Small intestine (tissue), 7 donors: ENCODE measurements at regions not wholly inside any gene's neighbourhood (a gene's known extent, or its start where the extent isn't known, plus 50 kb on each side); places are given as distances from the start of the nearest gene placed in this dataset.
"Not testable (repeated sequence)": the region's sequence is repeated elsewhere in the genome, so short reads cannot be mapped to it uniquely, and the experiment has no call there.

Experiments used
- DNase-seq, 2 donors: peaks; one replicate each; pipeline versions ENCODE4 v3.0.0 to v3.0.0-alpha.2; 2013
- FAIRE-seq: peaks from 2 replicates; lab custom pipeline; 2012; peaks lifted over from hg19 to GRCh38; lab: Jason Lieb, UNC
- H3K27ac ChIP-seq, 3 donors: one replicate each; pipeline ENCODE4 v1.5.1; 2013; ENCODE audit warnings: low read length in 2 of 3, mild to moderate bottlenecking in 2 of 3, control low read depth in 1 of 3, inconsistent platforms in 1 of 3, low read depth in 1 of 3, moderate library complexity in 1 of 3
- H3K27me3 ChIP-seq, 3 donors: one replicate each; pipeline ENCODE4 v1.6.1; 2013; ENCODE audit warnings: low read length in 3 of 3, inconsistent platforms in 1 of 3; ENCODE audit not compliant: control insufficient read depth in 3 of 3, insufficient read depth in 3 of 3
- H3K36me3 ChIP-seq, 3 donors: one replicate each; pipeline ENCODE4 v1.6.1; 2013; ENCODE audit warnings: low read length in 3 of 3, inconsistent platforms in 1 of 3, low read depth in 1 of 3, mild to moderate bottlenecking in 1 of 3, moderate library complexity in 1 of 3; ENCODE audit not compliant: control insufficient read depth in 3 of 3, insufficient read depth in 2 of 3
- H3K4me1 ChIP-seq, 3 donors: one replicate each; pipeline ENCODE4 v1.6.1; 2013; ENCODE audit warnings: low read length in 2 of 3, inconsistent platforms in 1 of 3, low read depth in 1 of 3, mild to moderate bottlenecking in 1 of 3, moderate library complexity in 1 of 3; ENCODE audit not compliant: control insufficient read depth in 3 of 3, insufficient read depth in 2 of 3
- H3K4me3 ChIP-seq, 3 donors: one replicate each; pipeline ENCODE4 v1.5.1; 2013; ENCODE audit warnings: low read length in 3 of 3, control low read depth in 1 of 3, inconsistent platforms in 1 of 3, low read depth in 1 of 3, mild to moderate bottlenecking in 1 of 3, moderate library complexity in 1 of 3
- H3K9me3 ChIP-seq, 2 donors: one replicate each; pipeline ENCODE4 v1.6.1; 2013; ENCODE audit warnings: low read depth in 1 of 2, low read length in 1 of 2; ENCODE audit not compliant: control insufficient read depth in 2 of 2, insufficient read depth in 1 of 2
- WGBS, 3 donors: extraction: QIAGEN DNeasy Blood & Tissue Kit; methylation state at CpG; one replicate each; pipeline ENCODE4 v1.1.7; 2013; 5-methylcytosine and 5-hydroxymethylcytosine counted together
- donor health status: healthy with polysubstance abuse.
- donor health status: control.
- donor health status: control.
- donor health status: Bipolar disorder and iron deficiency.
- donor health status: healthy.

DNA sequence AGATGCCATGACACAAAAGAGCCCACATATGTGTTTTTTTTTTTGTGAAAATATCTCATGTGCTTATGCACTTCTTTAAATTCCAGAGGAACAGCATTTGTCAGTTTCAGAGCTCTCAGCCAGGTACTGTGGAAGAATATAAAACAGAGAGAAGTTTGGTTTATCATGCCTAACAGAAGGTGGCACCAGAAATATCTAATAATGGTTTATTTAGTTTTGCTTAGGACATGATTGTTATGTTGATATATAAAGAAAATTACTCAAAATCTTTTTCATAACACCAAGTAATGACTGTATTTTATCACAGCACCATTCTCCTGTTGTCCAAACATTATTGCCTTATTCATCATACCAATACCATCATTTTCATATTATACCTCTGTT is 455.6 kb upstream of the ACTBL2 start:
- Histone ChIP-seq H3K27me3 (no peaks in the 10 kb centered on the region), H3K4me1 (no peaks in the 10 kb centered on the region), H3K27ac (no peak overlapping the region), H3K4me3 (no peak overlapping the region), H3K36me3 (no peaks in the 10 kb centered on the region), H3K9me3 (no peaks in the 10 kb centered on the region)
- no peak for FAIRE-seq
- DNase-seq = no peak

DNA sequence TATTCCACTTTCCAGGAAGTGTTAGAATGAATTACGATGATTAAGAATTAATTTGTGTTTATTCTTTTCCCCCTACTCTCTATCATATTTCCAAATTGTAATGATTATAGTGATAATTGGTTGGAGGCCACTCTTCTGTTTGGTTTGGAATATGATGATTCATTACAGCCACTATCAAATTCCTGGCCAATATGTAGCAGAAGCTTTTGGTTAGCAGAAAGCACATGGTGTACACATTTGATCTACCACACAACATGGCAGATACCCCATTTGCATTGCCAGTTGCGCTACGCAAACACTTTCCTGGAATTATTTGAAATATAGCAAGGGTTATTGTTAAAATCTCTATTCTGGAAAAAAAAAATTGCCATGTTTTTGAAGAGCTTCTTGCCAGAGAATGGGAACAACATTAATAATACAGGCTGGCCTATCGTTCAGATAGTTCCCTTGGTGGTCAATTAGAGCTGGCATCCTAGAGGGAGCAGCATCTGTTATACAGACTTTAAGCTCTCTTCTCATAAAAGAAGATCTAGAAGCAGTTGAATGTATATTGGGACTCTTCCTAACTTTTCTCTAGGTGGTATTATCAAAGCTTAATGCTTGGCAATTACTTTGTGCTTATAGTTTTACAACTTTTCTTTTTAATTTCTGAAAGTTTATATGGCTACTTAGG is 455.0 kb upstream of the ACTBL2 start:
- H3K27ac ChIP-seq = no peak overlapping the region
- no peak for DNase-seq
- no peaks in the 10 kb centered on the region for H3K27me3 ChIP-seq
- no peaks in the 10 kb centered on the region for H3K9me3 ChIP-seq
- H3K4me1 ChIP-seq = no peaks in the 10 kb centered on the region
- no peaks in the 10 kb centered on the region for H3K36me3 ChIP-seq
- WGBS, 3 donors = 77 to 87% (median 85%) methylated on average over 4 of the region's 4 CpGs
- no peak overlapping the region for H3K4me3 ChIP-seq
- FAIRE-seq = no peak

DNA sequence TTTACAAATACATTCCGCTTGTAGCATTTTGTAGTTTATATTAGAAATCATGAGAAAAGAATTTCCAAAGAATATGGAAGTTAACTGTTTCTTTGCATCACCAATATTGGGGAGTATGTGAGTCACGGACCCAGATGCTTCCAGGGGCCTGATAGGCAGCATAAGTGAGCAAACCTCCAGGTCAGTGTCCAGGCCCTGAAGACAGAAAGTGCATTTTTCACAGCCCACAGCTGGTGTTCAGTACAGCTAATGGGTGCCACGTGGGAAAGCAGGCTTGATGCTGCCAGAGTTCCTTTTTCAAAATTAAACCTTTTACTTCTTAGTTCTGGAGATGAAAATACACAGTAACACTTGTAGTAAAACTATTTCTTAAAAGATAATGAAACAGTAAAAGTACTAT is 454.4 kb upstream of the ACTBL2 start:
- Histone ChIP-seq H3K27ac (no peak overlapping the region), H3K36me3 (no peaks in the 10 kb centered on the region), H3K27me3 (no peaks in the 10 kb centered on the region), H3K4me1 (no peaks in the 10 kb centered on the region), H3K4me3 (no peak overlapping the region), H3K9me3 (no peaks in the 10 kb centered on the region)
- no peak for DNase-seq
- FAIRE-seq = no peak
- 48 to 57% (median 53%) methylated on average over 3 of the region's 3 CpGs for WGBS, 3 donors

DNA sequence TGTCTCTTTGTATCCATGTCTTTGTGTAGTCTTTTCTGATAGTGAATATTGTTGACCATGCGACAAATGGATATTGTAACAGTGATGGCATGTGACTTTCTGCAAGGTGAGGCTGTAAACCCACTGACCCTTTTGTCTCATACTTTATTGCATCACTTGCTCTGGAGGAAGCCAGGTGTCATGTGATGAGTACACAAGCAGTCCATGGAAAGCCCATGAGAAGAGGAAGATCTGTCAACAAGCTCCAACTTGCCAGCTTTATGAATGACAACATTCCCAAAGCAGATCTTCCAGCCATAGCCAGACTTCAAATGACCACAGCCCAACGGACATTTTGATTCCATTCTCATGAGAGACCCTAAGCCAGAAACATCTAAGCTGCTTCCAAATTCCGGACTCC is 450.1 kb upstream of the ACTBL2 start:
- no peaks in the 10 kb centered on the region for H3K9me3 ChIP-seq
- DNase-seq (peak in 1 of 2 donors; percentile 21), FAIRE-seq (no peak)
- H3K27me3 ChIP-seq = no peaks in the 10 kb centered on the region
- H3K36me3 ChIP-seq = no peaks in the 10 kb centered on the region
- WGBS, 3 donors = 55 to 76% (median 58%) methylated on average over 3 of the region's 3 CpGs
- H3K27ac ChIP-seq = no peak overlapping the region
- no peaks in the 10 kb centered on the region for H3K4me1 ChIP-seq
- no peak overlapping the region for H3K4me3 ChIP-seq

DNA sequence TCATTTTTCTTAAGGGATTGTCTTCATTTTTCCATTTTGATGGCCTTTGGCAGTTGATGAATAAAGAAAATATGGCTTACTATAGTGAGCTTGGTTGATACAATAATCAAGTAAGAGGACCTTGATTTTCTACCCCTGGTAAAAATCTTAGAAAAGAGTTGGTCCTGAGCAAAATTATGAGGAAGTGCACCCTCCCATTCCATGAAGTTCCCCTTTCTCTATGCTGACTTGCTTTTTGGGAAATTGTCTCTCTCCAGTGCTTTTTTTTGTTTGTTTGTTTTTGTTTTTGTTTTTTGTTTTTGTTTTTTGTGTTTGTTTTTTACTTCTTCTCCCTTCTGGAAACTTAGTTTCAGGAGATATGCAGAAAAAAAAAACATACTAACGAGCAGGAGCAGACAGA is 449.2 kb upstream of the ACTBL2 start:
- no peak for DNase-seq
- H3K27ac ChIP-seq = no peak overlapping the region
- WGBS, 3 donors = 19 to 60% (median 27%) methylated on average over 1 of the region's 1 CpG
- no peak for FAIRE-seq
- no peaks in the 10 kb centered on the region for H3K9me3 ChIP-seq
- no peaks in the 10 kb centered on the region for H3K27me3 ChIP-seq
- no peaks in the 10 kb centered on the region for H3K36me3 ChIP-seq
- no peak overlapping the region for H3K4me3 ChIP-seq
- H3K4me1 ChIP-seq = no peaks in the 10 kb centered on the region

DNA sequence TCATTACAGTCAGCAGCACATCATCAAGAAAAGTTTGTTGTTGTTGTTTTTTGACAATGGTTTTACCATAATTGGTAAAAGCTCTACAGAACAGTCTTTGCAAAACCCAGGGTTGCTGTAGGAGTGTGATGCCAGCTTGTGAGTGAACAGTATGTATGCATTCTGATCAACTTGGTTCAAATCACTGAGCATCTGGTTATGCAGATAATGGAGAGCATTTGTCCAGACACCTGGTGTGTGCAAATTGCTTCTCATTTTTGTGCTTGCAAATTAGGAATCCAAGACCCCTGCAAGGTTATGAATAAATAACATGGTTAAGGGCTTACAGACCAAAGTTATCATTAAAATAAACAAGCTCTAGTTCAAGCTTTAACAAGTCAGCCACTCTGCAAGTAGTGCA is 448.7 kb upstream of the ACTBL2 start:
- Histone ChIP-seq H3K9me3 (no peaks in the 10 kb centered on the region), H3K27me3 (no peaks in the 10 kb centered on the region), H3K4me3 (no peak overlapping the region), H3K36me3 (no peaks in the 10 kb centered on the region), H3K27ac (no peak overlapping the region), H3K4me1 (no peaks in the 10 kb centered on the region)
- no peak for DNase-seq
- FAIRE-seq = no peak

DNA sequence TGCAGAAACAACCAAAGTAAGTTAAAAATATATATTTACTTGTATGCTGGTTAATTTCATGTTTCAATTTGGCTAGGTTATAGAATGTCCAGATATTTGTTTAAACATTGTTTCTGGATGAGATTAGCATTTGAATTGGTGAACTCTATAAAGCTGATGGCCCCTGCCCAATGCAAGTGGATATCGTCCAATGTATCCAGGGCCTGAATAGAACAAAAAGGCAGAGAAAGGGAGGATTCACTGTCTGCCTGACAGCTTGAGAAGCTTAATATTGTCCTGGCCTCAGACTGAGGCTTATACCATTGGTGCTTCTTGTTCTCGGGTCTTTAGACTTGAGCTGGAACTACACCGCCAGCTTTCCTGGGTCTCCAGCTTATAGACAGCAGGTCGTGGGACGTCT is 446.7 kb upstream of the ACTBL2 start:
- no peak for FAIRE-seq
- WGBS, 3 donors = 64 to 80% (median 75%) methylated on average over 5 of the region's 5 CpGs
- Histone ChIP-seq H3K9me3 (no peaks in the 10 kb centered on the region), H3K4me1 (no peaks in the 10 kb centered on the region), H3K4me3 (no peak overlapping the region), H3K36me3 (no peaks in the 10 kb centered on the region), H3K27me3 (no peaks in the 10 kb centered on the region), H3K27ac (no peak overlapping the region)
- no peak for DNase-seq

DNA sequence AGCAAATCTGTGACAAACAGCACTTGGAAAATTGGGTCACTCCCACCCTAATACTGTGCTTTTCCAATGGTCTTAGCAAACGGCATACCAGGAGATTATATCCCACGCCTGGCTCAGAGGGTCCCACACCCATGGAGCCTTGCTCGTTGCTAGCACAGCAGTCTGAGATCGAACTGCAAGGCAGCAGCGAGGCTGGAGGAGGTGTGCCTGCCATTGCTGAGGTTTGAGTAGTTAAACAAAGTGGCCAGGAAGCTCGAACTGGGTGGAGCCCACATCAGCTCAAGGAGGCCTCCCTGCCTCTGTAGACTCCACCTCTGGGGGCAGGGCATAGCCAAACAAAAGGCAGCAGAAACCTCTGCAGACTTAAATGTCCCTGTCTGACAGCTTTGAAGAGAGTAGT is 440.5 kb upstream of the ACTBL2 start:
- not testable (repeated sequence) for H3K9me3 ChIP-seq, H3K27ac ChIP-seq, H3K27me3 ChIP-seq, FAIRE-seq, H3K36me3 ChIP-seq, H3K4me1 ChIP-seq, H3K4me3 ChIP-seq, DNase-seq
- WGBS, 3 donors = 76 to 88% (median 76%) methylated on average over 6 of the region's 6 CpGs

DNA sequence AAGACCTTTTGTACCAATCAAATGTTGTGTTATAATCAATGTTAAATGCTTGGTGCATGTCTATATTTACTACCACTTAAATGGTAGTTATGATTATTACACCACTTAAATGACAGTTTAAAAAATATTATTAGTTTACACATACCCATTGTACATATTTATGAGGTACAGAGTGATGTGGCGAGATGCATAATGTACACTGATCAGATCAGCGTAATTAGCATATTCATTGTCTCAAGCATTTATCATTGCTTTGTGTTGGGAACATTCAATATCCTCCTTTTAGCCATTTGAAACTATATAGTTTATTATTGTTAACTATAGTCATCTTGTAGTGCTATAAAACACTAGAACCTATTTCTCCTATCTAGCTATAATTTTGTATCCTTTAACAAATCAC is 434.4 kb upstream of the ACTBL2 start:
- Histone ChIP-seq H3K4me3 (no peak overlapping the region), H3K36me3 (no peaks in the 10 kb centered on the region), H3K27ac (no peak overlapping the region), H3K9me3 (no peaks in the 10 kb centered on the region), H3K27me3 (no peaks in the 10 kb centered on the region), H3K4me1 (no peaks in the 10 kb centered on the region)
- WGBS, 3 donors = 46 to 67% (median 49%) methylated on average over 2 of the region's 2 CpGs
- DNase-seq = no peak
- no peak for FAIRE-seq
